ENCODE measurements at regions not wholly inside any gene's neighbourhood (a gene's known extent, or its start where the extent isn't known, plus 50 kb on each side); places are given as distances from the start of the nearest gene placed in this dataset.

DNA sequence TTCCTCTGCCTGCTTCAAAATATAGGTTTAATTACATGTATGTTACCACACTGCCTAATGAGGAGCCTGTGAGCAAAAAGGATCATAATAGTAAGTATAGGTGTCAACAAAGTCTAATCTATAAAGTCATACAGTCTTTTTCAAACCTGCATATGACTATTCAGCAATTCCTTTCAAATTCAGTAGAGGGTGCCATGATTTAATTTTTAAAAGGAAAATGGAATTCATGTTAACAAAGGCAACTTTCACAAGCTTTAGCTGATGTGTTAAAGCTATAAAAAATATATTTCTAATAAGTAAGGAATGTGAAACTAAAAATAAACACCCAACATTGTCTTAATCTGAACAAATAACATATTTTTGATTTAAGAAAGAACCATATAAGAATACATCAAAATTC is 52.1 kb downstream of the MPP7 start:
- peak; percentile 12 for DNase-seq

DNA sequence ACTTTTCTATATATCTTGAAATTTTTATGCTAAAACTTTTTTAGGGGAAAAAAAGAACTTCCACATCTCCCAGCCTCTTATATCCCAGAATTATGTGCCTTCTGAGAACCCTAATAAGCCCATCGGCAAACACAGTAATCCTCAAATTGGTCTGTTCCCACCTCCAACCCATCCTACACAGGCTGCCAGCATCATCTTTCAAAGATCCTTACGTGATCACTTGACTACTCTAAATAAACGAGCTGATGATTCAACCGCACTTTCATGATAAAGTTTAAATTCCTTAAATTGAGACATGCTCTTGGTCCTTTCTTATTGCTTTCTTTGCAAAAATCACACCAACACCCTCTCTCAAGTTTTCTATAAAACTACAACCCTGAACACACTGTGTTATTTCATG is 52.5 kb downstream of the MPP7 start:
- DNase-seq, result no peak

DNA sequence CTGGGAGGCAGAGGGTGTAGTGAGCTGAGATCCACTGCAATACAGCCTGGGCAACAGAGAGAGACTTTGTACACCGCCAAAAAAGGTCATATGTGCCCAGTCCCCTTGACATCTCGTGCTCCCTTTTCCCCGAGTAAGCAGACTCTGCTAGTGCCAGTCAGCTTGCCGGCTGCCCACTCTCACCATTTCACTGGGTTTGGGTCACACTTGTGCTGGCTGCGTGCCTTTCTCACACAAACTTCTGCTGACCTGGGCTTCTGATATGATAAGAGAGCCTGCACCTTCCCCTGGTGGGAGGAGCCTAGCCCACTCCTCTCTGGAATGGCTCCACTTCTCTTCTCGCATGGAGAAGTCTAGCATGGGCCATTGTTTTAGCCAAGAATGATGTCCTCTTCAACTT is 53.4 kb downstream of the MPP7 start:
- DNase-seq, result no peak

- DNase-seq, result no peak
These were observed 54.8 kb downstream of the MPP7 start for GRCh38 chr10:28248092-28248491.

DNA sequence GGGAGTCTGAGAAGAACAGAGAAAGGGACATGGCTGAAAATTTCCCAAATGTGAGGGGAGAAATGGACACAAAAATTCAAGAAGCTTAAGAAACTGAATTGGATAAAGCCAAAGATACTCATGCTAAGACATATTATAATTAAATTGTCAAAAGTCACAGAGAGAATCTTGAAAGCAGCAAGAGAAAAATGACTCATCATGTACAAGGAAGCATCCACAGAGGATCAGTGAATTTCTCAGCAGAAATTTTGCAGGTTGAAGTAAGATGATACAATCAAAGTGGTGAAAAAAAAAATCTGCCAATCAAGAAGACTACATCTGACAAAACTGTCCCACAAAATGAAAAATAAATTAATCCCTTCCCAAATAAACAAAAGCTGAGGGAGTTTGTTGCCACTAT is 56.8 kb downstream of the MPP7 start:
- DNase-seq, result no peak

DNA sequence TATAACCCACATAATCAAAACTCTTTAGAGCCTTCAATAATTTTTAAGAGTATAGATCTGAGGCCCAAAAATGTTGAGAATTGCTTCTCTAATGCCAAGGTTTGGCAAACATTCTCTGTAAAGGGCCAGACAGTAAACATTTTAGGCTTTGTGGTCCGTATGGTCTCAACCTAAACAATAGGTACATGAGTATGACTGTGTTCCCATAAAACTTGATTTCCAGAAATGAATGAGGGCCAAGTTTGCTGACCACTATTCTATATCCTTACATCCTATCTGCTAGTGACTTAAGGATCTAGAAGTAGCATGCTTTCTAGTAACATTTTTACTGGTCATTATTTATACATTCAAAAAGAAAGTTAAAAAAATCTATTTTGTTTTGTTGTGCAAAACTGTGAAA is 58.9 kb downstream of the MPP7 start:
- no peak for DNase-seq

GRCh38 chr10:28242555-28243204 is 60.2 kb downstream of the MPP7 start:
- no peak for DNase-seq

- DNase-seq, result peak; percentile 10
These were observed 61.0 kb downstream of the MPP7 start for GRCh38 chr10:28241741-28242399.

DNA sequence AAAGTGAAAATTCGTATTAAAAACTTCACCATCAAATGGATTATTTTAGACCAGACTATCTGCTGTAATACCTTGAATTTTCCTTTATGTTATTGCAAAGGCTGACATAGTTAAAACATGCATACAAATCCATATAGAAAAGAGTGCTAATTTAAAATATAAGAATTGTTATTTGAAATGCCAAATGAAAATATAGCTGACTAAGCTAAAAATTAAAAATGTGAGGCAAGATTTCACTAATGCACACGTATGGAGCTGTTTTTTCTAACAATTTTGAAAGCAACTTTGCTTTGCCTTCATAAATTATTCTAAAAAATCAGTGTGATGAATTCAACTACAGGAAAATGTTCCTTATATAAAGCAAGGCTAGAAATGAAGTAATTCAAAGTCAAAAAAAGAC is 62.5 kb downstream of the MPP7 start:
- DNase-seq, result no peak

DNA sequence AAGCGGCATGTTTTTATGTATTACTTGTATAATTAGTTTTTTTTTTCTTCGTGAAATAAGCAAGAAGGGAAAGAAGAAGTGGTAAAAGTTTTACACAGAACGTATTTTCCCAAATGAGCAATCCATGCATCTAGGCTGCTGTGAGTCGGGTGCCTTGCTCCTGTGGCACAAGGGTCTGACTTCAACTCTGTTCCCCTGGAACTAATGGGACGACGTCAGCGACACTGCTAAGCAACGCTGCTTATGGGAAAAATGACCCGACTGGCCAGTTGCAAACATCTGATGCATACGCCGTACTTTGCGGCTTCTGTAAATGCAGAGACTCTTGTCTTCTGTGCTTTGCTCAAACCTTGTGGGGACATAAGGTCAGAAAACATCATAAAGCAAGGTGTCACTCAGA is 66.3 kb downstream of the MPP7 start:
- DNase-seq, result no peak

- no peak for DNase-seq
These were observed 82.1 kb downstream of the MPP7 start for GRCh38 chr10:28220811-28221210.

GRCh38 chr10:28219251-28219650 is 83.6 kb downstream of the MPP7 start:
- DNase-seq, result no peak

DNA sequence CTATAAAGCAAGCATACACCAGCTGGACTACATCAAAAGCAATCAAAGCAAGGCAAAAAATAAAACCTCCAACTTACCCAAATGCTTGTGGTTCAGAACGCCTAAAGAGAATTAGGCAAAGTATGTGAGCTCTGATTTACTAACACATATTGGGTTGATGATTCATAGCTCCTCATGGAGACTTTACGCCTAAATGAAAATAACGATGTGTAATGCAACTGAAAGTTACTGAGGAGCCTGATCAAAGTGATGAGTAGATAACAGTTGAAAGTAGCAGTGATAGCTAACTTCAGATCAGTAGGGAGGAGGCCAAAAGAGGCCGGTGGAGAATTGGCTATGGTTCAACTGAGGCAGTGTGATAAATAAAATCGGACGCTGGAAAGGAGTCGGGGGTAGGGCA is 85.0 kb downstream of the MPP7 start:
- no peak for DNase-seq

DNA sequence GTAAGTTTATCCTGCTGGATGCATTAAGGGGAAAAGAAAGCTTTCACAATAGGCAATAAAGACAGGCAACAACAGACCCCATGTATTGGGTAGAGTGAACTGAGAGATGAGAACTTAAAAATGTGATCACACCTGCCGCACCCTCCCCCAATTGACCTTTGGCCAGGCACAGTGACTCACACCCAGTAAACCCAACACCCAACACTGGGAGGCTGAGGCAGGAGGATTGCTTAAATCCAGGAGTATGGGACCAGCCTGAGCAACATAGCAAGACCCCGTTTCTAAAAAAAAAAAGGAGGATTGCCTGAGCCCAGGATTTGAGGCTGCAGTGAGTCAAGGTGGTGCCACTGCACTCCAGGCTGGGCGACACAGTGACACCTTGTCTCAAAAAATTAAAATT is 86.9 kb downstream of the MPP7 start:
- no peak for DNase-seq

GRCh38 chr10:28214219-28214618 is 88.6 kb downstream of the MPP7 start:
- peak; percentile 12 for DNase-seq

- DNase-seq, result no peak
These were observed 91.1 kb downstream of the MPP7 start for GRCh38 chr10:28211759-28212158.

DNA sequence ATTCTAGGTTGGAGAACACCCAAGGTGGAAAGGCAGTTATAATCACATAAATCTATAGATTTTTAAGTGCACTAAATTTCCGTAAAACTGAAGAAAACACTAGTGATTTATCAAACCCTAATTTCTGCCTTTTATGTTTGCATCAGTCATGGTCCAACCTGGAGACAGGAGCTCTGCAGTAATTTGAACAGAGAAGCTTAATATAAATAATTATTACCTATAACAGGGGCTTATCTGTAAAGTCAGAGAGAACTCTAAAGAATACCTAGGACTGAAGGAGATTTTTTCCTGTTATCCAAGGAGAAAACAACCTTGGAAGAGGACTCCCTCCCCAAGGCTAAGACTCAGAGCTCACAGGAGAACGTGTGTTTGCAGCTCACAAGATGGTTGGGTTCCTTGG is 95.1 kb downstream of the MPP7 start:
- DNase-seq, result no peak

DNA sequence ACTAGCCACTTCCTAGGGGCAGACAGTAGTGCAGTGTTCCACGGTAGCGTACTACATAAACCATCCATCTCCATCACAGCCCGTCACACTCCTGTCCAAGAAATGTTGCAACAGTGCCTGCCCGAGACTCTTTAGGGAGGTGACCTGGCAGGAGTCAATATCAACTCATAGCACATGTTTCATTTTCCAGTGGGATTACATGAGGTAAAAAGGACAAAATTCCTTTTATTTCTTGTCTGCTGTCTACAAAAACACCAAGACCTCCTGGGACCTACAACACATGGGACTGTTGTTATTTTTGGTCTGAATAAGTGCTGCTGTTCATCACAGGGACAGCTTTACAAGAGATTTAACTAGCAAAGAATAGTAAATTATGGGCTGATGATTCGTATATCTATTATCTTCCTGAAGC is 99.9 kb downstream of the MPP7 start:
- DNase-seq, result no peak

- DNase-seq, result no peak
These were observed 101.2 kb downstream of the MPP7 start for GRCh38 chr10:28201410-28202400.

DNA sequence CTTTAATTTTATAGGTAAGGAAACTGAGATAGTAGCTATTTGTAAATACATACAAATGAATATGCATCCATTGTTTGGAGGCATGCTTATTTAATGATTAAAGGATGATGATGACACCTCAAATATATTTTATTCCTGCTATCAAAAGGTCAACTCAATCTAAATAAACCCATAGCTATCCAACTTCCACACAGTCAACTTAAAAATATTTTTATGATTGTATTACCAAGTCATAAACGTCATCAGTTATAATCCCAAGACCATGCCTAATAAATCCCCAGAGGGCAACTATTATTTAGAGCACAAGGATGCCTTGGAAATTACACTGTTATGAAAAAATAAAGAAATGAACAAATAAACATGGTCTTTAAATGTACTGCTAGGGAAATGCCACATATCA is 102.1 kb downstream of the MPP7 start:
- no peak for DNase-seq

DNA sequence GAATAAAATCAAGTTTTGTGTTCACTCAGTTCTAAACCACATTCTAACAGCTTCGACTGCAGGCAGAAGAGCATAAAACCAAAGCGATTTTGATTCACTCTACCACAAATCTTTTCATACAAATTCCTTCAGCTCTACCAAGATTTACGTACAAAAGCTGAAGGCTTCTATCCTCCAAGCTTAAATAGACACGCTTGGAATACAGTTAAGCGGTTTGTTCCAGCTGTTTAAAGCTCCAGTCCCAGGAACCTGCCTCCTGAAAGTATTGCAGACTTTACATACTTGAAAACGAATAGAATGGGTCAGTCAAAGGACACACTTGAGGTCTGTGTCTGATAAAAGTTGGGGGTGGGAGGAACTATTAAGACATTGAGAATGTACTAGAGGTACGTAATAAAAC is 102.9 kb downstream of the MPP7 start:
- no peak for DNase-seq

DNA sequence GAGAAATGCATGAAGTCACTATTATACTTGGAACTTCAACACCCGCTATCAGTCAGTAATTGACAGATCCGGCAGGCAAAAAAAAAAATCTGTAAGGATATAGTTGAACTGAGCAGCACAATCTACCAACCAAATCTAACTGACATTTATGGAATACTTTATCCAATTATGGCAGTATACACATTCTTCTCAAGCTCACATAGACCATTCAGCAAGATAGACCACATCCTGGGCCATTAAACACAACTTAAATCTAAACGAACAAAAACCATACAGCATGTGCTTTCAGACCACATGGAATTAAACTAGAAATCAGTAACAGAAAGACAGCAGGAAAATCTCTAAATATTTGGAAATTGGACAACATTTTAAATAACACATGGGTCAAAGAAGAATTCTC is 112.7 kb downstream of the MPP7 start:
- no peak for DNase-seq

- DNase-seq, result no peak
These were observed 114.3 kb downstream of the MPP7 start for GRCh38 chr10:28188526-28188925.

Measured in NCI-H1105 (cell line).